Heart right ventricle (tissue), 16 donors: ENCODE measurements at regions not wholly inside any gene's neighbourhood (a gene's known extent, or its start where the extent isn't known, plus 50 kb on each side); places are given as distances from the start of the nearest gene placed in this dataset.

Source experiments
- ATAC-seq, 8 donors: fragments of 200-7000 bp; cut with Tn5 transposase; one replicate each; pipeline ENCODE4 v1.9.1; 2020; ENCODE audit warnings: mild to moderate bottlenecking in 8 of 8, moderate library complexity in 8 of 8, moderate number of reproducible peaks in 1 of 8
- DNase-seq, 2 donors: peaks; one replicate each; pipeline ENCODE4 v3.0.0-alpha.2; 2020
- H3K27ac ChIP-seq, 10 donors: fragments of 200-600 bp; sonication (generic) in 2 of 10; one replicate each; pipeline versions ENCODE4 v1.5.0 to v1.8.0; 2020 to 2022; ENCODE audit warnings: mild to moderate bottlenecking in 3 of 10
- H3K27me3 ChIP-seq, 7 donors: fragments of 200-600 bp; one replicate each; pipeline ENCODE4 v1.8.0; 2021 to 2022; ENCODE audit warnings: mild to moderate bottlenecking in 2 of 7
- H3K36me3 ChIP-seq, 9 donors: fragments of 200-600 bp; sonication (generic) in 1 of 9; one replicate each; pipeline versions ENCODE4 v1.5.0 to v1.8.0; 2020 to 2022; ENCODE audit warnings: mild to moderate bottlenecking in 2 of 9
- H3K4me1 ChIP-seq, 9 donors: fragments of 200-600 bp; sonication (generic) in 1 of 9; one replicate each; pipeline versions ENCODE4 v1.5.0 to v1.8.0; 2020 to 2022; ENCODE audit warnings: mild to moderate bottlenecking in 4 of 9
- H3K4me3 ChIP-seq, 10 donors: fragments of 200-600 bp; sonication (generic) in 2 of 10; one replicate each; pipeline versions ENCODE4 v1.5.0 to v1.8.0; 2020 to 2022; ENCODE audit warnings: mild to moderate bottlenecking in 7 of 10, moderate library complexity in 2 of 10
- H3K9me3 ChIP-seq, 11 donors: fragments of 200-600 bp in 10 of 11; sonication (generic) in 2 of 11; one replicate each; pipeline versions ENCODE4 v1.5.0 to v1.8.0; 2013 to 2022; ENCODE audit warnings: mild to moderate bottlenecking in 2 of 11, control low read depth in 1 of 11, moderate library complexity in 1 of 11
- WGBS, 2 donors: extraction: QIAGEN DNeasy Blood & Tissue Kit; methylation state at CpG; one replicate each; pipeline ENCODE4 v1.1.7; 2013; ENCODE audit warnings: inconsistent platforms in 1 of 2; 5-methylcytosine and 5-hydroxymethylcytosine counted together
- intact Hi-C, 10 donors: fragments of 100-400 bp; cut with DNase I; formaldehyde crosslinking; loops; one replicate each; pipeline versions ENCODE4 v1.11.1 to v1.14.2; 2022
- TF ChIP-seq, protein P1 (sequence below), 9 donors: fragments of 200-600 bp; sonication (generic) in 2 of 9; IDR thresholded peaks; one replicate each; pipeline versions ENCODE4 v1.5.0 to v1.8.0; 2021 to 2022; ENCODE audit warnings: antibody characterized with exemption in 9 of 9, mild to moderate bottlenecking in 5 of 9, moderate library complexity in 1 of 9
- donor health status: Arrhythmogenic right ventricular cardiomyopathy.
- donor health status: ischemic (EF 13 %, LVEDD 7.1; RV severe dilation, severe dysfunction).
- donor health status: healthy with polysubstance abuse.
- donor health status: DM: no; HTN: yes; CAD: no.
- donor health status: DM: no; HTN: no; CAD: no.
- donor health status: ischemic (EF 25% LVEDD 6.9; RV normal size, moderate dysfunction).
- donor health status: ischemic (EF 25% LVEDD 5.7; RV mildly dilated, moderate dysfunction).
- donor health status: healthy.
- donor health status: DM: yes; HTN: yes; CAD: no.
- donor health status: Ischemic cardiomyopathy.
- donor health status: ischemic (EF 35%, LVEDD 5.7; RV mildly dilated, moderate dysfunction).
- donor health status: nonischemic (EF 11% LVEDD 7.7; RV severe dilation, severe dysfunction).
- donor health status: DM: yes; HTN: yes; CAD: no.
- donor health status: PGD.
- donor health status: ischemic (EF 29% LVEDD 5.4; RV normal size, mild dysfunction).
- donor health status: nonischemic (EF 23%, LVEDD 6.1; RV moderate dilation, normal function).

DNA sequence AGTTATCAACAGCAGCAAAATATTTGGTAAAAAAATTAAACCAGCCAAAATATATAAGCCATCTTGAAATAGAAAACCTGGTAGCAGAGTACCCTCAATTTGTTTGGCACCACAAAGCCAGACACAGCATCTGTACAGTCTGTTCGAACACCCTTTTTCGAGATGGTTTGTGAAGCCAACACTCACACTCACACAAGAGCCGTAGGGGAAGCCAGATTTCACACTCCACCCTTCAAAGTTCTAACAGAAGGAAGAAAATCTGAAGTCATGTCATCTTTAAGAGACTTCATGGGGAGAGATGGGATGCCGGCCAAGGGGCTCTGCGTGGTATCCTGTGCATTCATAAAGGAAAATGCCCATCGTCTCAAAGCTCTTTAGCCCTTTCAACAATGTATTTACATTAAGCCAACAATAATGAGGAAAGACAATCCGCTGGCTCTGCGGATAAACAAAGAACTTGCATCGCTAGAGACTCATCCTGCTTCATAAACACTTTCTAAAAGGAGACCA, 451.5 kb upstream of the CHST9 start:
- intact Hi-C loops, result no loop called here
- Histone ChIP-seq H3K27me3 (no peaks in the 10 kb centered on the region), H3K27ac (no peak overlapping the region), H3K4me3 (no peak overlapping the region), H3K9me3 (peaks cover 0 to 4% (median 0%) of the 10 kb centered on the region in 11 donors), H3K4me1 (no peaks in the 10 kb centered on the region), H3K36me3 (no peaks in the 10 kb centered on the region)
- TF ChIP-seq, protein P1, sequence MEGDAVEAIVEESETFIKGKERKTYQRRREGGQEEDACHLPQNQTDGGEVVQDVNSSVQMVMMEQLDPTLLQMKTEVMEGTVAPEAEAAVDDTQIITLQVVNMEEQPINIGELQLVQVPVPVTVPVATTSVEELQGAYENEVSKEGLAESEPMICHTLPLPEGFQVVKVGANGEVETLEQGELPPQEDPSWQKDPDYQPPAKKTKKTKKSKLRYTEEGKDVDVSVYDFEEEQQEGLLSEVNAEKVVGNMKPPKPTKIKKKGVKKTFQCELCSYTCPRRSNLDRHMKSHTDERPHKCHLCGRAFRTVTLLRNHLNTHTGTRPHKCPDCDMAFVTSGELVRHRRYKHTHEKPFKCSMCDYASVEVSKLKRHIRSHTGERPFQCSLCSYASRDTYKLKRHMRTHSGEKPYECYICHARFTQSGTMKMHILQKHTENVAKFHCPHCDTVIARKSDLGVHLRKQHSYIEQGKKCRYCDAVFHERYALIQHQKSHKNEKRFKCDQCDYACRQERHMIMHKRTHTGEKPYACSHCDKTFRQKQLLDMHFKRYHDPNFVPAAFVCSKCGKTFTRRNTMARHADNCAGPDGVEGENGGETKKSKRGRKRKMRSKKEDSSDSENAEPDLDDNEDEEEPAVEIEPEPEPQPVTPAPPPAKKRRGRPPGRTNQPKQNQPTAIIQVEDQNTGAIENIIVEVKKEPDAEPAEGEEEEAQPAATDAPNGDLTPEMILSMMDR (IDR thresholded peaks at IDR 0.05), result no peak
- no peak for ATAC-seq
- DNase-seq, result no peak
- 84 to 89% methylated on average over 9 of the region's 9 CpGs for WGBS, 2 donors

- DNase-seq, result no peak
- Histone ChIP-seq H3K4me1 (no peaks in the 10 kb centered on the region), H3K36me3 (no peaks in the 10 kb centered on the region), H3K9me3 (no peaks in the 10 kb centered on the region), H3K4me3 (no peak overlapping the region), H3K27ac (no peak overlapping the region), H3K27me3 (no peaks in the 10 kb centered on the region)
- ATAC-seq, result no peak
- TF ChIP-seq, protein P1 (IDR thresholded peaks at IDR 0.05), result no peak
- intact Hi-C loops, result no loop called here
- 65 to 68% methylated on average over 1 of the region's 1 CpG for WGBS, 2 donors
These were observed 447.6 kb upstream of the CHST9 start for GRCh38 chr18:27632706-27633105.

DNA sequence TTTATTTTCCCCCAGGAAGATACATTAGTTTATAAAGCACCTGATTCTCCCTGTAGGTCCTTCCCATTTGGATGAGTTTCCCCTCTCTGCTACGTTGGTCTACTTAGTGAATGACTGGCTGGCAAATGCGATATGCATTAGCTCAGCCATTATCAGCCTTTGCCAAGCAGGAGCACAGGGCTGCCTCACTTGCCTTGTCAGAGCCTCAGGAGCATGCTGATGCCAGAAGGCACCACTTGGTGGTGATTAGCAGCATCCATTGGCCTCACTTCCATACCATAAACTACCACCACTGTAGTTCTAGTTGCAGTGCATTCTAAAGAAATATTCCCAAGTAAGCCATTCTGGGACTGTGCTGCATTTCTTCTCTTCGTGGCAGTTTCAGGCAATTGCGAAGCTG, 442.8 kb upstream of the CHST9 start:
- no peaks in the 10 kb centered on the region for H3K4me1 ChIP-seq
- WGBS, 2 donors, result 61 to 65% methylated on average over 4 of the region's 4 CpGs
- H3K9me3 ChIP-seq, result no peaks in the 10 kb centered on the region
- TF ChIP-seq, protein P1 (IDR thresholded peaks at IDR 0.05), result no peak
- no peak overlapping the region for H3K4me3 ChIP-seq
- no peaks in the 10 kb centered on the region for H3K27me3 ChIP-seq
- no peaks in the 10 kb centered on the region for H3K36me3 ChIP-seq
- no peak overlapping the region for H3K27ac ChIP-seq
- peak in 2 of 8 donors; percentile 35 to 60 for ATAC-seq
- intact Hi-C loops, result no loop called here
- DNase-seq, result no peak

GRCh38 chr18:27621236-27621890, 436.3 kb upstream of the CHST9 start:
- intact Hi-C loops, result no loop called here
- Histone ChIP-seq H3K27ac (no peak overlapping the region), H3K36me3 (no peaks in the 10 kb centered on the region), H3K4me1 (peaks cover 0 to 7% (median 0%) of the 10 kb centered on the region in 9 donors), H3K4me3 (no peak overlapping the region), H3K27me3 (no peaks in the 10 kb centered on the region), H3K9me3 (no peaks in the 10 kb centered on the region)
- WGBS, 2 donors, result 57 to 78% methylated on average over 2 of the region's 2 CpGs
- no peak for DNase-seq
- no peak for ATAC-seq
- TF ChIP-seq, protein P1 (IDR thresholded peaks at IDR 0.05), result no peak
